OCI-LY7 (cell line): ENCODE measurements at regions not wholly inside any gene's neighbourhood (a gene's known extent, or its start where the extent isn't known, plus 50 kb on each side); places are given as distances from the start of the nearest gene placed in this dataset.

Experiments used
- EZH2phosphoT487 ChIP-seq: fragments of 200-600 bp; sonication (generic); IDR thresholded peaks from 2 replicates; pipeline ENCODE4 v1.6.1; 2018; ENCODE audit warnings: low read depth, borderline replicate concordance, mild to moderate bottlenecking, mixed run types, antibody characterized with exemption, low read length, moderate library complexity, mixed read lengths
- TF ChIP-seq, protein P1 (sequence below): fragments of 200-600 bp; sonication (generic); conservative IDR thresholded peaks from 2 replicates; pipeline ENCODE4 v1.5.1; 2014; ENCODE audit warnings: mild to moderate bottlenecking, antibody characterized with exemption, low read length, moderate library complexity, mixed read lengths

DNA sequence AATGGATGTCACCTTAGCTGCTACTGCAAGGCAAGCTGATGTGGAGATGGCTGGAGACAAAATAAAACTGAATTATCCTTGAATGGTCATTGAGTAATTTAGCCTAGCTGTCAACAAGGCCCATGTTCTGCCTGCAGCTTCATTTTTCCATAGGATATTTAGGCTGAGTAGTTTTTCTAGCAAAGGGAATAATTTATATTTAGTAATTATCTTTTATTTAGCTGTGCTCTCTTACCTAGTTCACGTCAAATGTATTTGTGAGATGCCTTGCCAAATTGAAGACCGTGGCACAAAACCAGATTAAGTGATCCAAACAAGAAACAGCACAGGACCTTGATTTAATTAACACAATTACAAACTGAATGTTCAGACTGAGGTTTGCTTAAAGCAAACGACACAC is 77.4 kb upstream of the CEP162 start:
- TF ChIP-seq, protein P1, sequence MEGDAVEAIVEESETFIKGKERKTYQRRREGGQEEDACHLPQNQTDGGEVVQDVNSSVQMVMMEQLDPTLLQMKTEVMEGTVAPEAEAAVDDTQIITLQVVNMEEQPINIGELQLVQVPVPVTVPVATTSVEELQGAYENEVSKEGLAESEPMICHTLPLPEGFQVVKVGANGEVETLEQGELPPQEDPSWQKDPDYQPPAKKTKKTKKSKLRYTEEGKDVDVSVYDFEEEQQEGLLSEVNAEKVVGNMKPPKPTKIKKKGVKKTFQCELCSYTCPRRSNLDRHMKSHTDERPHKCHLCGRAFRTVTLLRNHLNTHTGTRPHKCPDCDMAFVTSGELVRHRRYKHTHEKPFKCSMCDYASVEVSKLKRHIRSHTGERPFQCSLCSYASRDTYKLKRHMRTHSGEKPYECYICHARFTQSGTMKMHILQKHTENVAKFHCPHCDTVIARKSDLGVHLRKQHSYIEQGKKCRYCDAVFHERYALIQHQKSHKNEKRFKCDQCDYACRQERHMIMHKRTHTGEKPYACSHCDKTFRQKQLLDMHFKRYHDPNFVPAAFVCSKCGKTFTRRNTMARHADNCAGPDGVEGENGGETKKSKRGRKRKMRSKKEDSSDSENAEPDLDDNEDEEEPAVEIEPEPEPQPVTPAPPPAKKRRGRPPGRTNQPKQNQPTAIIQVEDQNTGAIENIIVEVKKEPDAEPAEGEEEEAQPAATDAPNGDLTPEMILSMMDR = no peak
- TF ChIP-seq EZH2phosphoT487 = no peak
